ENCODE measurements at regions not wholly inside any gene's neighbourhood (a gene's known extent, or its start where the extent isn't known, plus 50 kb on each side); places are given as distances from the start of the nearest gene placed in this dataset.

GRCh38 chr21:28136656-28137255 is 855.9 kb downstream of the LTN1 start:
- TF ChIP-seq CTCF (conservative IDR thresholded peaks at IDR 0.05 in 1 of 2, IDR thresholded peaks at IDR 0.05 in 1 of 2; ENCODE audit: extremely low read depth in 1 of 2, insufficient read depth in 1 of 2, low read depth in 1 of 2, low read length in 2 of 2) (no peak), EZH2 (IDR thresholded peaks at IDR 0.05; ENCODE audit: borderline replicate concordance, low read length) (no peak)
